ENCODE measurements at regions not wholly inside any gene's neighbourhood (a gene's known extent, or its start where the extent isn't known, plus 50 kb on each side); places are given as distances from the start of the nearest gene placed in this dataset.

DNA sequence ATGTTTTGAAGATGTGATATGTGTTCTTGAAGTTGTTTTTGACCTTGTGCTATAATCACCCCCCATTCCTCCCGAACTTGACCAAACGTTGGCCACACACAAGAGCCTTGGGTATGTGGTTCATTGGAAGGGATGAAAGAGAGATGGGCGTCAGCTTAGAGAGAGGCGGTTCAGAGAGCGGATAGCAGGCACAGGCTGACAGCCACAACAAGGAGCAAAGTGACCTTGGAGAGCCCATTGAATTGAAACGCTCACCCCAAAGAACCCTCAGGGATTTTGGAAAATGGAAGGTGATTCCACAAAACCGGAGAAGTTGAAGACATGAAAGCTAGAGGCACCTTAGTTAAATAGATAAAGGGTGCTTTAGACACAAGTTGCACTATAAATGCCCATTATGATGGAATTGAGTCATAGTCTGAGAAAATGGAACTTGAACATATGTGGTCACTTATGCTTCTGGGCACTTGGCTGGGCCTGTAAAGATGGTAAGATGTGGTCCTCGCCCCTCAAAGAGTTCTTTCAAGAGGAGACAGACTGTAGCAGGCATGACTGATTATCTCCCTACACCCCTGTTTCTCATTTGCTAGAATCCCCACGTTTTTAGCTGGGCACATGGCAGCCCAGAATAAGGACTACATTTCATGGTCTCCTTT is 188.5 kb upstream of the HAAO start:
- no peak overlapping the region for H3K27ac ChIP-seq (ENCODE audit: low read depth in 1 of 2, low read length in 2 of 2)
- 92% methylated on average over 9 of the region's 9 CpGs for WGBS
- H3K4me3 ChIP-seq (ENCODE audit: low read depth in 1 of 3, low read length in 3 of 3) = no peak overlapping the region
- no peaks in the 10 kb centered on the region for H3K27me3 ChIP-seq (ENCODE audit: control insufficient read depth in 4 of 4, insufficient read depth in 4 of 4, low read length in 3 of 4)
- no peaks in the 10 kb centered on the region for H3K36me3 ChIP-seq (ENCODE audit: control insufficient read depth in 4 of 4, insufficient read depth in 3 of 4, low read depth in 1 of 4, low read length in 3 of 4)
- no peaks in the 10 kb centered on the region for H3K9me3 ChIP-seq (ENCODE audit: control insufficient read depth in 4 of 4, low read length in 3 of 4)
- no peak overlapping the region for H3K9ac ChIP-seq (ENCODE audit: low read depth in 1 of 2, low read length in 2 of 2)
- DNase-seq (ENCODE audit: low spot score) = no peak
- TF ChIP-seq GABPA (IDR thresholded peaks at IDR 0.05 in 1 of 2, conservative IDR thresholded peaks at IDR 0.05 in 1 of 2) (no peak), TAF1 (conservative IDR thresholded peaks at IDR 0.05) (no peak), RAD21 (IDR thresholded peaks at IDR 0.05) (no peak), EGR1 (IDR thresholded peaks at IDR 0.05; ENCODE audit: low read depth in 2 of 2) (no peak), YY1 (IDR thresholded peaks at IDR 0.05) (no peak), FOXA1 (IDR thresholded peaks at IDR 0.05) (no peak), HNF4A (conservative IDR thresholded peaks at IDR 0.05) (no peak), SP1 (IDR thresholded peaks at IDR 0.05) (no peak), JUND (IDR thresholded peaks at IDR 0.05) (no peak), RXRA (IDR thresholded peaks at IDR 0.05) (no peak), NR2F2 (IDR thresholded peaks at IDR 0.05) (no peak), HNF4G (IDR thresholded peaks at IDR 0.05) (no peak), FOXA2 (IDR thresholded peaks at IDR 0.05) (no peak)
- TF ChIP-seq, protein P1, sequence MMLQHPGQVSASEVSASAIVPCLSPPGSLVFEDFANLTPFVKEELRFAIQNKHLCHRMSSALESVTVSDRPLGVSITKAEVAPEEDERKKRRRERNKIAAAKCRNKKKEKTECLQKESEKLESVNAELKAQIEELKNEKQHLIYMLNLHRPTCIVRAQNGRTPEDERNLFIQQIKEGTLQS (IDR thresholded peaks at IDR 0.05) = no peak
- TF ChIP-seq, protein P2, sequence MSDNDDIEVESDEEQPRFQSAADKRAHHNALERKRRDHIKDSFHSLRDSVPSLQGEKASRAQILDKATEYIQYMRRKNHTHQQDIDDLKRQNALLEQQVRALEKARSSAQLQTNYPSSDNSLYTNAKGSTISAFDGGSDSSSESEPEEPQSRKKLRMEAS (IDR thresholded peaks at IDR 0.05) = no peak
- TF ChIP-seq, protein P3, sequence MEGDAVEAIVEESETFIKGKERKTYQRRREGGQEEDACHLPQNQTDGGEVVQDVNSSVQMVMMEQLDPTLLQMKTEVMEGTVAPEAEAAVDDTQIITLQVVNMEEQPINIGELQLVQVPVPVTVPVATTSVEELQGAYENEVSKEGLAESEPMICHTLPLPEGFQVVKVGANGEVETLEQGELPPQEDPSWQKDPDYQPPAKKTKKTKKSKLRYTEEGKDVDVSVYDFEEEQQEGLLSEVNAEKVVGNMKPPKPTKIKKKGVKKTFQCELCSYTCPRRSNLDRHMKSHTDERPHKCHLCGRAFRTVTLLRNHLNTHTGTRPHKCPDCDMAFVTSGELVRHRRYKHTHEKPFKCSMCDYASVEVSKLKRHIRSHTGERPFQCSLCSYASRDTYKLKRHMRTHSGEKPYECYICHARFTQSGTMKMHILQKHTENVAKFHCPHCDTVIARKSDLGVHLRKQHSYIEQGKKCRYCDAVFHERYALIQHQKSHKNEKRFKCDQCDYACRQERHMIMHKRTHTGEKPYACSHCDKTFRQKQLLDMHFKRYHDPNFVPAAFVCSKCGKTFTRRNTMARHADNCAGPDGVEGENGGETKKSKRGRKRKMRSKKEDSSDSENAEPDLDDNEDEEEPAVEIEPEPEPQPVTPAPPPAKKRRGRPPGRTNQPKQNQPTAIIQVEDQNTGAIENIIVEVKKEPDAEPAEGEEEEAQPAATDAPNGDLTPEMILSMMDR (IDR thresholded peaks at IDR 0.05; ENCODE audit: low read depth, low read length, missing input control) = no peak
- TF ChIP-seq, protein P4, sequence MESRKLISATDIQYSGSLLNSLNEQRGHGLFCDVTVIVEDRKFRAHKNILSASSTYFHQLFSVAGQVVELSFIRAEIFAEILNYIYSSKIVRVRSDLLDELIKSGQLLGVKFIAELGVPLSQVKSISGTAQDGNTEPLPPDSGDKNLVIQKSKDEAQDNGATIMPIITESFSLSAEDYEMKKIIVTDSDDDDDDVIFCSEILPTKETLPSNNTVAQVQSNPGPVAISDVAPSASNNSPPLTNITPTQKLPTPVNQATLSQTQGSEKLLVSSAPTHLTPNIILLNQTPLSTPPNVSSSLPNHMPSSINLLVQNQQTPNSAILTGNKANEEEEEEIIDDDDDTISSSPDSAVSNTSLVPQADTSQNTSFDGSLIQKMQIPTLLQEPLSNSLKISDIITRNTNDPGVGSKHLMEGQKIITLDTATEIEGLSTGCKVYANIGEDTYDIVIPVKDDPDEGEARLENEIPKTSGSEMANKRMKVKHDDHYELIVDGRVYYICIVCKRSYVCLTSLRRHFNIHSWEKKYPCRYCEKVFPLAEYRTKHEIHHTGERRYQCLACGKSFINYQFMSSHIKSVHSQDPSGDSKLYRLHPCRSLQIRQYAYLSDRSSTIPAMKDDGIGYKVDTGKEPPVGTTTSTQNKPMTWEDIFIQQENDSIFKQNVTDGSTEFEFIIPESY (IDR thresholded peaks at IDR 0.05) = no peak
- TF ChIP-seq, protein P5, sequence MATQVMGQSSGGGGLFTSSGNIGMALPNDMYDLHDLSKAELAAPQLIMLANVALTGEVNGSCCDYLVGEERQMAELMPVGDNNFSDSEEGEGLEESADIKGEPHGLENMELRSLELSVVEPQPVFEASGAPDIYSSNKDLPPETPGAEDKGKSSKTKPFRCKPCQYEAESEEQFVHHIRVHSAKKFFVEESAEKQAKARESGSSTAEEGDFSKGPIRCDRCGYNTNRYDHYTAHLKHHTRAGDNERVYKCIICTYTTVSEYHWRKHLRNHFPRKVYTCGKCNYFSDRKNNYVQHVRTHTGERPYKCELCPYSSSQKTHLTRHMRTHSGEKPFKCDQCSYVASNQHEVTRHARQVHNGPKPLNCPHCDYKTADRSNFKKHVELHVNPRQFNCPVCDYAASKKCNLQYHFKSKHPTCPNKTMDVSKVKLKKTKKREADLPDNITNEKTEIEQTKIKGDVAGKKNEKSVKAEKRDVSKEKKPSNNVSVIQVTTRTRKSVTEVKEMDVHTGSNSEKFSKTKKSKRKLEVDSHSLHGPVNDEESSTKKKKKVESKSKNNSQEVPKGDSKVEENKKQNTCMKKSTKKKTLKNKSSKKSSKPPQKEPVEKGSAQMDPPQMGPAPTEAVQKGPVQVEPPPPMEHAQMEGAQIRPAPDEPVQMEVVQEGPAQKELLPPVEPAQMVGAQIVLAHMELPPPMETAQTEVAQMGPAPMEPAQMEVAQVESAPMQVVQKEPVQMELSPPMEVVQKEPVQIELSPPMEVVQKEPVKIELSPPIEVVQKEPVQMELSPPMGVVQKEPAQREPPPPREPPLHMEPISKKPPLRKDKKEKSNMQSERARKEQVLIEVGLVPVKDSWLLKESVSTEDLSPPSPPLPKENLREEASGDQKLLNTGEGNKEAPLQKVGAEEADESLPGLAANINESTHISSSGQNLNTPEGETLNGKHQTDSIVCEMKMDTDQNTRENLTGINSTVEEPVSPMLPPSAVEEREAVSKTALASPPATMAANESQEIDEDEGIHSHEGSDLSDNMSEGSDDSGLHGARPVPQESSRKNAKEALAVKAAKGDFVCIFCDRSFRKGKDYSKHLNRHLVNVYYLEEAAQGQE (IDR thresholded peaks at IDR 0.05) = no peak
- peaks cover 11 to 33% (median 27%) of the 10 kb centered on the region in 4 donors for H3K4me1 ChIP-seq (ENCODE audit: control insufficient read depth in 4 of 4, insufficient read depth in 4 of 4, low read length in 3 of 4)

Measured in liver (tissue), 8 donors.